Retinal pigment epithelial cell (primary cell): ENCODE measurements at regions not wholly inside any gene's neighbourhood (a gene's known extent, or its start where the extent isn't known, plus 50 kb on each side); places are given as distances from the start of the nearest gene placed in this dataset.
"Not testable (repeated sequence)": the region's sequence is repeated elsewhere in the genome, so short reads cannot be mapped to it uniquely, and the experiment has no call there.

Experiments
- DNase-seq: peaks from one replicate; pipeline ENCODE4 v3.0.0-alpha.2; 2010; ENCODE audit warnings: low read depth
- H3K4me3 ChIP-seq: 2 replicates; pipeline ENCODE4 v1.5.1; 2011; ENCODE audit warnings: mild to moderate bottlenecking, low read length, control low read depth, moderate library complexity
- CTCF ChIP-seq: conservative IDR thresholded peaks from 2 replicates; pipeline ENCODE4 v1.5.1; 2011; ENCODE audit warnings: low read depth, low read length, control low read depth, inconsistent platforms

- DNase-seq, result no peak
- no peak for TF ChIP-seq CTCF
- H3K4me3 ChIP-seq, result no peak overlapping the region
Measured at GRCh38 chr15:20295238-20295811, 246.3 kb downstream of the GOLGA6L6 start.

- no peak overlapping the region for H3K4me3 ChIP-seq
- no peak for DNase-seq
- TF ChIP-seq CTCF, result no peak
Measured at GRCh38 chr15:20294651-20295237, 246.9 kb downstream of the GOLGA6L6 start.

DNA sequence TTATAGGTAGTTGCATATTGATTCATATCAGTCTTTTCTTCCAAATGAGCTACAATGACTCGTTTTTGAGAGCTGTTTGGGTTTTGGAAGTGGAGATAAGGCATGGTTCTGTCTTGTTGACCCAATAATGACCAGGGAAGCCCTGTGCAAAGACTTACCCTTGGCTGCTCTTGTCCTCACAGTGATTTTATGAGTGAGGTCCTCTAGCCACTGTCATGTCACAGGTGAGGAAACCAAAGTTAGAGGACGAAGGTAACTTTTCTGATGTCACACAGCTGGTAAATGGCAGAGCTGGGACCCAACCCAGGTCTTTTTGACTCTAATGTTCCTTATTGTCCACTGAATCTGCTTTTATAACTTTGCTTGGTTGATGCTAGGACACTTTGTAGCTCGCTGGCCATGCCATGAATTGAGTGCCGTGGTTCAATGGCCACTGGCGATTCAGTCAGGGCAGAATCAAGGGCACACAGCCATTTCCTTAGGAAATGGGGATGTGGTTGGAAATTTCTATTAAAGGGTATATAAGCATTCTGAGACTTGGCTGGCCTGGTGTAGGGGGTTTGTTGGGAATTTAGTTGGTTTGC is 249.1 kb downstream of the GOLGA6L6 start:
- not testable (repeated sequence) for DNase-seq, H3K4me3 ChIP-seq

DNA sequence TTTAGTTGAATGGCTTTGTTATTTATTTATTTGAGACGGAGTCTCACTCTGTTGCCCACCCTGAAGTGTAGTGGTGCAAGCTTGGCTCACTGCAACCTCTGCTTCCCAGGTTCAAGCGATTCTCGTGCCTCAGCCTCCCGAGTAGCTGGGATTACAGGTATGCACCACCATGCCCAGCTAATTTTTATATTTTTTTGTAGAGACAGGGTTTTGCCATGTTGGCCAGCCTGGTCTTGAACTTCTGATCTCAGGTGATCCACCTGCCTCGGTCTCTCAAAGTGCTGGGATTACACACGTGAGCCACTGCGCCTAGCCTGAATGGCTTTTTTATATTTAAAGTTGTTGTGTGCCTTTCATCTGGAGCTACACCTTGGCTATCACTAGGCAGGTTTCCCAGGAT is 250.0 kb downstream of the GOLGA6L6 start:
- H3K4me3 ChIP-seq, DNase-seq: not testable (repeated sequence)

GRCh38 chr15:20290606-20291005 is 251.0 kb downstream of the GOLGA6L6 start:
- H3K4me3 ChIP-seq, DNase-seq: not testable (repeated sequence)

DNA sequence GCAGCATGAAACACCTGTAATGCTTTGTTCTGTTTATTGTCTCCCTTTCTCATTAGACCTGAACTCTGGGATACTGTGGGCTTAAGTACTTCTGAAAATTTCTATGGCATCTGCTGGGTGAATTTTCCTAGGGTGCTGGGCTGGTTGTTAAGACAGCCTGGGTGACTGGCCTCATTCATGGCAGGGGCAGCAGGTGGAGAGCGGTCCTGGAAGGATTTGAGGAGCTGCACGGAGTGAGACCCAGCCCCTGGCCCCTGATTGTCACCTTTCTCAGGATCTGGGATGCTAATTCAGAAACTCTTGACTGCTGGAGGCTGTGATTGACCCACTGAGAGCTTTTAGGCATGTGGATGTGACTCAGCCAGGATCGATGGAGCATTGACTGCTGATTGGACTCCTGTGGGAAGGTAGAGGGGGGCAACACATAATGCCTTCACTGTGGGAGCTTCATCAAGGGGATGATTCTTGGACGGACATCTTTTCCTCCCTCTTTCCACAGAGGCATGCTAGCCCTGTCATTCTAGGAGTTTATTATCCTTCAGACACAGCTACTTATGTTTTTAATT is 252.0 kb downstream of the GOLGA6L6 start:
- not testable (repeated sequence) for H3K4me3 ChIP-seq, DNase-seq

DNA sequence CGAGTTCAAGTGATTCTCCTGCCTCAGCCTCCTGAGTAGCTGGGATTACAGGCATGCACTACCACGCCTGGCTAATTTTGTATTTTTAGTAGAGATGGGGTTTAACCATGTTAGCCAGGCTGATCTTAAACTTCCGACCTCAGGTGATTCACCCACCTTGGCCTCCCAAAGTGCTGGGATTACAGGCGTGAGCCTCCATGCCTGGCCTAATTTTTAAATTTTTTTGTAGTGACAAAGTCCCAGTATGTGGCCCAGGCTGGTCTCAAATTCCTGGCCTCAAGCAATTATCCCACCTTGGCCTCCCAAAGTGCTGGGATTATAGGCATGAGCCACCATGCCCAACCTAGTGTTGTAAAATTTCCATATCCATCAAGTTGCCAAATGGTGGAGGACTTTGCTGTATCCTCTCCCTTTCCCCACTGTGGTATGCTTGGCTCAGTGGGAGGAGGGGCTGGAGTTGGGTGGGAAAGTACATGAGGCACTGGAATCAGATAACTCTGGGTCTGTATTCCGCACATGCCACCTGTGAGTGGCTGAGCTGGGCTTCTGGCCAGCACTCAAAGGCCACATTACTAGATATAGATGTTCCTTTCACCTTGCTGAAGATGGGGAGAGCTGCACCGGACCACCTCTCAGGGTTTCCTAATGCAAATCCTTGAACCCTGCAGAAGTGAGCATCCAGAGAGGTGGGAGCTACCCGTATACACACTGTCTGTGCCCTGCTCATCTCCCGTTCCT is 252.6 kb downstream of the GOLGA6L6 start:
- not testable (repeated sequence) for DNase-seq, H3K4me3 ChIP-seq

DNA sequence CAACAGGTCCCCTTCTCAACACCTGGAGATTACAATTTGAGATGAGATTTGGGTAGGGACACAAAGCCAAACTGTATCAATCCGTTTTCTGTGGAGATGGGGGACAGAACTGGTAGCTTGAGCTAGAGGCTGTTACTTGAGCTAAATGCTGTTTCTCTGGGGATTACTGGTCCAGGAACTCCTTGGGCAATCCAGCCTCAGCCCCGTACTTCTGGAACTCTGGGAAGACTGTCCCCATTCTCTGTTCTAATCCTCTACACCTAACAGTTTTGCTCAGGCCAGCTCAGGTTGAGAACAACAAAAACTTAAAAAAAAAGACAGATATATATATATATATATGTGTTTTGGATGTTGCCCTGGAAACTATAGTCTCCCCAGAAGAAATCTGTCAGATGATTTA is 255.0 kb downstream of the GOLGA6L6 start:
- DNase-seq, H3K4me3 ChIP-seq: not testable (repeated sequence)

GRCh38 chr15:20285696-20286300 is 255.8 kb downstream of the GOLGA6L6 start:
- H3K4me3 ChIP-seq, DNase-seq: not testable (repeated sequence)

- not testable (repeated sequence) for H3K4me3 ChIP-seq, DNase-seq
Measured at GRCh38 chr15:20284891-20285535, 256.6 kb downstream of the GOLGA6L6 start.

GRCh38 chr15:20283651-20284050 is 257.9 kb downstream of the GOLGA6L6 start:
- not testable (repeated sequence) for H3K4me3 ChIP-seq, DNase-seq

DNA sequence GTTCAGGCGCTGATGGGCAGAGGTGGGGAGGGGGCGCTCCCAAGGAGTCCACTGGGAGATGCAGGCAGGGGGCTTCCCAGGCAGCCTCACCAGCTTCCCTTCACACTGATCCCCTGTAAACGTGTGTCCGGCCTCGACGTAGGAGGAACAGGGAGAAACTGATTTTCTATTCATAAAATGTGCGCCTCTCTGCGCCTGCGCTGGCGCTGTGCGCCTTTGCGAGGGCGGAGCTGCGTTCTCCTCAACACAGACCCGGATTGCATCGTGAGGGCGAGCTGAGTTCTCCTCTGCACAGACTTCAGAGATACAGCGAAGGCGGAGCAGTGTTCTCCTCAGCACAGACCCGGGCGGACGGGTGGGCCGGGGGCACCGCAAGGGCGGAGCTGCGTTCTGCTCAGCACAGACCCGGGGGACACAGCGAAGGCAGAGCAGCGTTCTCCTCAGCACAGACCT is 259.1 kb downstream of the GOLGA6L6 start:
- DNase-seq, H3K4me3 ChIP-seq: not testable (repeated sequence)

DNA sequence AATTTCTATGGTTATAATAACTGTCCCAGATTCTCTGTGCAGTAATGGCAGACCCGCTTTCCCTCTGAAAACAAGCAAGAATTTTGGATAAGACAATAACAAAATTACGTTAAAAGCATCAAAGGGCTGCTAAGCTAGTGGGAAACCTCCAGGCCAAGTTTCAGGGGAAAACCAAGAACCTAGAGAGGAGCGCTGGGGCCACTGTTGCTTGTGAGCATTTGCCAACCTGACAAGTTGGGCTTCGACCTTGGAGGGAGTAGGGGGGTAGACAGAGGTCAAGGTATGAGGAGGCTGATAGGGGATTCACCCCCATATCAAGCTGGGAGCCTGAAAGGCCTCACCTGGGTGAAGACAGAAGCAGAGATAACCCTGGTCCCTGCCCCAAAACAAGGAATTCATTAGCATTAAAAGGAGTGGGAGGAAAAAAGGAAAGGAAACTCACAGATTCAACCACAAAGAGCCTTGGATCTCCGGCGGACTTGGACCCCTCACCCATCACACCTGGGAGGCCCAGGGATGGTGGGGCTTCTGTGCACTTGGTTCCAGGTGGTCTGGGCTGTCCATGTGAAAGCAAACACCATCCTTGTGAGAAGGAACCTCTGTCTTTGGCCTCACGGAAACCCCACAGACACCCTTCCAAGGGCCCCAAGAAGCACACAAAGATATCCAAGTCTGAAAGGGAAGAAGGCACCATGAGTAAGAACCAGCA is 259.9 kb downstream of the GOLGA6L6 start:
- DNase-seq, H3K4me3 ChIP-seq: not testable (repeated sequence)
